ENCODE measurements at regions not wholly inside any gene's neighbourhood (a gene's known extent, or its start where the extent isn't known, plus 50 kb on each side); places are given as distances from the start of the nearest gene placed in this dataset.
A peak's percentile ranks its signal among the peaks of the same experiment; 100 is the strongest.
"Not testable (repeated sequence)": the region's sequence is repeated elsewhere in the genome, so short reads cannot be mapped to it uniquely, and the experiment has no call there.

DNA sequence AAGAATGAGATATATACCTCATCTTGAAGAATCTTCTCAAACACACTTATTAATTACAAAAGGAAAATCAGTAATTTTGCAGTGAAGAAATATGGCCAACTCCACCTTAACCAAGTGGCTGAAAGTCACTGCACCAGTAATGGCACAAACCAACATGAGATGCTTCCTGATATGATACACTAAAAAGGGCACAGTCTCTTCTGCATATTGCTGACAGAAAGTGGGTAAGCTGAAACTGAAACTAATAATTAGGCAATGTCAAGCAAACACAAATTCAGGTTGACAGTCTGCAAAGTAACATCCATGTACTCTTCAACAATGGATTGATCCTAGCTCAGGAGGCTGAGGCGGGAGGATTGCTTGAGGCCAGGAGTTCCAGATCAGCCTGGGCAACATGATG is 56.1 kb downstream of the ZNF22 start:
- DNase-seq = not testable (repeated sequence)

DNA sequence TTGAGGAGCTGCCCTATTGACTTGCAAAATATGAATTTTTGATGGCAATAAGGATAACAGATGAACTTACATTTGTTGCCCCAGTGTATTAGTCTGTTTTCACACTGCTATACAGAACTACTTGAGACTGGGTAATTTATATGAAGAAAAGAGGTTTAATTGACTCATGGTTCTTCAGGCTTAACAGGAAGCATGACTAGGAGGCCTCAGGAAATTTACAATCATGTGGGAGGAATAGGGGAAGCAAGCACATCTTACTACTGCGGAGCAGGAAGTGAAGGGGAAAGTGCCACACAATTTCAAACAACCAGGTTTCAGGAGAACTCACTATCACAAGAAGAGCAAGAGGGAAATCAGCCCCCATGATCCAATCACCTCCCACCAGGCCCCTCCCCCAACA is 57.9 kb downstream of the ZNF22 start:
- DNase-seq = peak in 1 of 2 donors; percentile 22

DNA sequence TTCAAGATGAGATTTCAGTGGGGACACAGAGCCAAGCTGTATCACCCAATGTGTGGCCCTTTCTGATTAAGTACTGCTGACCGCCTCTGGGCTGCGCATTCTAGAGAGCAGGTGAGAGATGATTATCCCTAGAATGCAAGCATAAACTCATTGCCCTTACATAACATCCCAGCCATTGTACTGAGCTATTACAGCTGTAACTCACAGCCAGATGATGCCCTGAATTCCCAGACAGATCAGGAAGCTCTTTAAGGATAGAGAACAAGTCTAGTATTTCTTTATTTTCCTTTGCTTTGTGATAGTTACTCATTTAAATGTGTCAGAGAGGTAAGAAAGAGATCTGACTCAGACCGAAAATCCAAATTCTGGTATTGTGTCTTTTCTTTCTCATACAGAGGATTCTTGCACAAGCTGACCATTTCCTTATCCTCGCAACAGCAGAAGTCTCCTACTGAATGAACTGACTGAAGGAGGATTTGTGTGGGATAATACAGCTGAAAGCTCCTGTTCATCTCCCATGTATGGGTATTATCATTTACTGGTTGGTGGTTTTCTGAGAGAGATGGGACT is 58.4 kb downstream of the ZNF22 start:
- no peak for DNase-seq

DNA sequence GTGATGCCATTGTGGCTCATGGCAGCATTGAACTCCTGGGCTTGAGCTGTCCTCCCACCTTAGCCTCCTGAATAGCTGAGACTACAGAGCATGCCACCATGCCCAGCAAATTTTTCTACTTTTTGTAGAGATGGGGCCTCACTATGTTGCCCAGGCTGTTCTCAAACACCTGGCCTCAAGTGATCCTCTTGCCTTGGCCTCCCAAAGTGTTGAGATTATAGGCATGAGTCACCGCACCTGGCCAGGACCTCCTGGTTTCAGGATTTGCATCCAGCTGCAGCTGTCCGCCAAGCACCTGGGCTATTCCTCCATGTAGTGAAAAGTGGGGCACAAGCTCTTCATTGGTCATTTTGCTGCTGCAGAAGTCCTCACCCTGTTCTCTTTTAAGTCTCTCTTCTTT is 58.9 kb downstream of the ZNF22 start:
- no peak for DNase-seq

DNA sequence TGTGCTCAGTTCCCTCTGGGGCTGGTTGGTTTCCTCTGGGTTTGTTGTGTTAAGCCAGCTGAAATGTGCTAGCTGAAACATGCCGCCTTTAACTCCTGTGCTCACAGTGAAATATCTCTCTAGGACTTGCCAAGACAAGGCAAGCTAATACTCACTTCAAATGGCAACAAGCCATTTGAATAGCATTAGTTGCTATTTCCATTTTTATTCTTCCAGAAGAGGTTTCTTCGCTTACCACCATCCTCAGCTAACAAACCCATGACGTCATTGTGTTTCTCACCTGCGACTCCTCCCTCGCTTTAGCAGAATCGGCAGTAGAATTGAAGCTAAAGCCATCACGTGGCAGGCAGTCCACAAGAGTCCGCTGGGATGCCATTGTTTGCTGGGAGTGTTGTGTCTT is 61.3 kb downstream of the ZNF22 start:
- no peak for DNase-seq

DNA sequence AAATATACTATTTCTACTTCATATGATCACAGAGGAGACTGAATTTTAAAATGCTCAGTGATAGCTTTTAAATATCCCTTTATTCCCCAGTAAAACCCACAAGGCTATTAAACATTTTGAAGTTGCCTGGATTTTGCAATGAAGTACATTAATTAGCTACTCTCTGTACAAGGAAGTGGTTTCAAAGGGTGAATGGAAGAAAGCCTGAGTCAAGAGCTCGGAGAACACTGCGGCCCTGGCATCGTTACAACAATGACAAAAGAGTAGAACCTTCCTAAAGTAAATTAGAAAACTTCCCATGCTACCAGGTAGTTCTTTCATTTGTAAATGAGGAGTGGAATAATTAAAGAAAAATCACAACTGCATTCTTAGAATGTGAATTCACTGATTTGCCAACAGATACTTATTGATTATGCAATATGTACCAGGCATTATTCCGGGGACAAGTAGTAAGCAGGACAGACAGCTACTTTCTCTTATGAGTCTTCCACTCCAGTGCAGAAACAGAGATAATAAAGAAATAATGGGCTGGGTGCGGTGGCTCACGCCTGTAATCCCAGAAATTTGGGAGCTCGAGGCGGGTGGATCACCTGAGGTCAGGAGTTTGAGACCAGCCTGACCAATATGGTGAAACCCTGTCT is 63.0 kb downstream of the ZNF22 start:
- DNase-seq = no peak

DNA sequence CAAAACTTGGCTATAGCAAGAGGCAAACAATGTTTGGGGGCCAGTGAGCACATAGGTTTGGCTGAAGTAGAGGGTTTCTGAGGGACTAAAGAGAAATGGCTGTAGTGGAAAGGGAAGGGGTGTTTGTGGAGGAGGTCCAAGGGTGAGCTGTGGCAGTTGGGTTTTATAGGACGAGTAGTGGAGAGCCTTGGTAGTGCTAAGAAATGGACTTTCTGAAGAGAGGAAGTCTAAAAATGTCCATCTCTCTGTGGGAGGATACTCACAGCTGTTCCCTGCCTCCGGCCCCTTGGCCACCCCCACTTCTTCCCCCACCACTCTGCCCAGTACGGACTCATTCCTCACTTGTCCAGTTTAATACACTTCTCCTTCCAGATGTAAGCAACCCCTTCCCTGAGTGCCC is 64.3 kb downstream of the ZNF22 start:
- no peak for DNase-seq

DNA sequence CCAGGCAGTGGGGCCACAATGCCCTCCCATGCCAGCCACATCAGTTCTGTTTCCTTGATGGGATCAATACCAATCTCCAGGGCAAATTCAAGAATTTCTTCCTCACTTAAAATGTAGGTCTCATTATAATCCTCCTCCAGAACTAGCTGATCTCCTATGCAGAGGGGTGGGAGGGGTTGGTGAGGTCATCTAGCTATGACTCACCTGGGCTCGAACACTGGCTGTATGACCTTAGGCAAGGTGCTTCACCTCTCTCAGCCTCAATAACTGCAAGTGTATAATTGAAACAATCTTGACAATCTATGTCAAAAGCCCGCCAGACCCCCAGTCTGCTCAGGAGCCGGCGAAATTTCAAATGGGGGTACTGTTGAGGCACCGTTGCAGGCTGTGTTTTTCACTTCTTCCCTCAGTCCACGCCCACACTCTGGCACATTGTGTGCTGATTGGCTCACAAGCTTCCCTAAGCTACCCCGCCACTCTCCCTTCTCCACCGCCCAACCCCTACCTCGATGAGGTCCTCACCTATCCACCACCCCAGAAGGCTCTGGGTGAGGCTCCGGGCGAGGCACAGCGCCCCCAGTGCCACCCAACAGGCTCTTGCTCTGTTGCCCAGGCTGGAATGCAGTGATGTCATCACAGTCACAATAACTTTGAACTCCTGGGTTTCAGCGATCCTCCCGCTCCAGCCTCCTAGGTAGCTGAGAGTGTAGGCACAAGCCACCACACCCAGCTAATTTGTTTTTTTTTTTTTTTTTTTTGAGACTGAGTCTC is 70.5 kb downstream of the ZNF22 start:
- no peak for DNase-seq

DNA sequence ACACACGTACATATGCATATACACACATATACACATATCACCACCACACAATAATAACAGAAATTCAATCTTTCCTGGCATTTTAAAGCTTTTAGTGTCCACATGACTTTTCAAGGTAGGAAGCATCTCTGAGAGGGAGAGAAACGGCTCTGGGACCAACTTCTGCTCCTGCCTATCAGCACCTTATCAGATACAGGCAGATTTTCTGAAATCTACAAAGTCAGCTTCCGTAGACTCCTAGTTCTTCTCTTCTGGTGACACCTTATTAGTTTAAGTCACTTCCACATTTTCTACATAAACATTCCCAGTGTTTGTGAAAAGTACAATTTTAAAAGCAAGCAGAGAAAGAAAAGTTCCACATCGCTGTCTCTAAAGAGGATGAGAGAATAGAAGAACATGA is 74.5 kb downstream of the ZNF22 start:
- no peak for DNase-seq

DNA sequence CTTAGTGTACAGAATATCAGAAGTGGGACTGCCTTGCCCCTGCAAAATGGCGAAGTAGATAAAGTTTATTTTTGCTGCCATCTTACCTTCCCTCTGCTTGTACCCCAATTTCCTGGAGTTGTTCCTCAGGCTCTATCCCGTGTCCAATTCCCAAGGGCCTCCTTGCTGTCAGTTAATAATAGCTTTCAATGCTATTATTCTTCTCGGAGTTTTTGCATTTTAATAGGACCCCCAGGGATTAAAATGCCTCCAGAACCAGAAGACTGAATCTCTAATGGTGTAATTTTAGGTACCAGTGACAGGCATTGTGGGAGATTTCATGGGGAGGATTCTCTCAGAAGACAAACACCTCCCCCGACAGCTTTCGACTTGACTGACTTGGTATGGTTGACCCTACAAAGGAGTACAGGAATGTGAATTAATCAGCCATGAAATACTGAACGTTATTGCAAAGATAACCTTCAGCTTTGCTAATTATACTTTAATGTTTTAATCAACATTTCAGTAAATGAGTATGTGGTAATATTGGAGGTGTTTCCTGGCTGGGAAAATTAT is 75.2 kb downstream of the ZNF22 start:
- no peak for DNase-seq

DNA sequence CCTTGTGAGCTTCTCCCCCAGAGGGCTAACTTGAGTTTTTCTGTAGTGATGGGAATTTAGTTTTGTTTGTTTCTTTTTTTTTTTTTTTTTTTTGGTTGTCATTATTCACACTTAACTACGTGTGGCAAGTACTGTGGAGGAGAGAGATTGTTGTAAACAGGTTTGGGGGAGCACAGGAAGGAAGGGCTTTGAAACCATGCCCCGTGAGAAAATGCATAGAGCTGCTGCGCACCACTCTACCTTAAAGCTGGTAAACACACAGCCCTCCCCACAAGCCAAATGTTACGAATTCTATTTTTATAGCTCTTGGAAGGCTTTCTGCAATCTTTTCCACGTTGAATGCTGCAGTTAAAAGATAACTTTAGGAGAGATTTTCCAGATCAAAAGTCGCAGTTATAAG is 76.2 kb downstream of the ZNF22 start:
- no peak for DNase-seq

DNA sequence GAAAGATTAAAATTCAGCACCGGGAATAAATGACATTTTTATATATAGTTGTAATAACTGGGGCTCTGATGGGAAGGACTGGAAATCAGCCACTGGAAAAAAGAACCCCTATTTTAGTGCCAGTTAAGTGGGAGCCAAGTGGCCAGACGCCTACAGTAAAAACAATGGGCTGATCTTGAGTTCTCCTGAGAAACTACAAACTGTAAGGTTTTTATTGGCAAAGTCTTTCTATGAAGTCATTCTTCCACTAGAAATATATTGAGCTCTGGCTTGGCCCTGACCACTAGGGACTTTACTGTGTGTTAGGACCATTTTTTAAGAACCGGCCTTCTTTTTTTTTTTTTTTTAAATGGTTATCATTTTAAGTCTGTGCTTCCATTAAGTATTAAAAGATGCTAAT is 79.6 kb downstream of the ZNF22 start:
- DNase-seq = no peak

DNA sequence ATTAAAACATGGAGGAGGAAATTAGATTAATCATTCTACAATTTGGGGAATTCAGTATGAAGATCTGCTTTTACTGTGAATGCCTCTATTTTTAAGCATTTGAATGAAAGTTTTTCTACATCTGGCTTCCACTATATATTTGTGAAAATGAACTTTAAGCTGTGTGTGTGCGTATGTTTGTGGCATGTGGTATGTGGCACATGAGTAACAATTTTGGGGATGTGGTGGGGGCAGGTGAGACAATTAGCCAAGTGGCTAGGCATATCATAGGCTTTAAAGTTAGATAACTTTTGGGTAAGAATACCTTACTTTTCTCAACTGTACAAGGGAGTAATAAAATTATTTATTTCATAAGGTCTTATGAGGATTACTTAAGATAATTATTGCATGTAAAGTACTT is 81.5 kb downstream of the ZNF22 start:
- DNase-seq = no peak

DNA sequence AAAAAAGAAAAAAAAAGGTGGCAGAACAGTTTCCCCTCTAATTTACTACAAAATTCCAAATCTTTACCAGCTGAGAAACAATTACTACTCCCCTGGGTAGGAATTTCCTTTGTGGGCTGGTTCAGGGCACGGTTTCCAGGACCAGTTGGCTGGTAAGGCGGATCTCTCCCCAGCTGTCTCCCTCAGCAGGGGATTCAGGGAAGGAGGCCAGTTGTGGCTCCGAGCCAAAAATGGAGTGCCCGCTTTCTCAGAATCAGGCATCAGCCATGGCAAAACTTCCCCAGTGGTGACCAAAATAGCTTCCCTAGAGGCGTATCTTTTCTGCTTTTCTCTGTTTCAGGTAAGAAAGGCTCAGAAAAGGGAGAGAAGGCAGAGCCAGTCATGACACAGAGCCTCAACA is 91.2 kb downstream of the ZNF22 start:
- no peak for DNase-seq

DNA sequence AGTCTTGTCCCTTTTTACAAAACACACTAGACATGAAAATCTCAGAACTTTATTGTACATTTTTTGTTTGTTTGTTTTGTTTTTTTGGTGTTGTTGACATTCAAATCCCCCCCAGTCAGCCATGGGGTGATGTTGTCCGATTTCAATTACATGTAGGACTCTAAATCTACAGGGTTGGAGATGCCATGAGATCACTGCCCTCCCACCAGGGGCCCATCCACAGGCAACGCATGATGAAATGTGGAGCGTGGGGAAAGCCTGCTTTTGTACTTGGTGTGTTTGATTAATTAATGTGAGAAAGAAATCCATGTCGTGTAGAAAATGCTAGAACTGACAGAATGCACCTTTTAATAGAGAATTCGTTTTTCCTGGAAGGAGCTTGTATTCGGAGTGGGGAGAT is 93.2 kb downstream of the ZNF22 start:
- no peak for DNase-seq

DNA sequence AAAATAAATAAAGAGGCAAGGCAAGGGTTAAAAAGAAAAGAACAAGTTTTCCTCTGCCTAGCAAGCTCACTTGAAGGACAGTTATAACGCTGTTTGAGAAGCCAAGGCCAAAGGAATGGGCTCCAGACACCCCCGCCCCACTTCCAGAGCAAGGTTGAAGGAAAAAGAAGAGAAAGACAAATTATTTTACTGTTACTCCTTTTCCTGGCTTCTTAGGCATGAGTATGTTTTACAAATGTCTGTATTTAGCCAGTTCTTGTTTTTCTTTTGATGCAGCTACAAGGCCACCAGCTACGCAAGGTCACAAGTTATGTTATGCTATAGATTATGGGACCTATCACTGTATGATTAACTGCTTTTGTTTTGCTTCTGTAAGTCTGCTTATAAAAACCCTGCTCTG is 94.6 kb downstream of the ZNF22 start:
- DNase-seq = no peak

DNA sequence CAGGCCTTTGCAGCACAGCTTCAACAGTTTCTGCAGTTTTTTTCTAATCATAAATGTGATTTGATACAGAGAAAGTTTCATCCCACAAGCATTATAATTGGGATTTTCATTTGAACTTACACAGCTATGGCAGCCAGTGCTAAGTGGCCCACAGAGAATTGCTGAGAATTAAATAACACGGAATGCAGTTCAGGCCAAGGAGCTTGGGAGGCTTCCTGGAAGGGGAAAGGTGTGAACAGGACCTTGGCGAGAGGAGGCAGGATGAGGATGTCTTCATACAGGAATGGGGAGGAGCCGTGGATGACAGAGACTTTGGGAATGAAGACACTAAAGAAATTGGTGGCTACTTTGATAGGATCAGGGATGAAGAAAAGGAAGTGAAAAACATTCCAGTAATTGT is 95.3 kb downstream of the ZNF22 start:
- no peak for DNase-seq

DNA sequence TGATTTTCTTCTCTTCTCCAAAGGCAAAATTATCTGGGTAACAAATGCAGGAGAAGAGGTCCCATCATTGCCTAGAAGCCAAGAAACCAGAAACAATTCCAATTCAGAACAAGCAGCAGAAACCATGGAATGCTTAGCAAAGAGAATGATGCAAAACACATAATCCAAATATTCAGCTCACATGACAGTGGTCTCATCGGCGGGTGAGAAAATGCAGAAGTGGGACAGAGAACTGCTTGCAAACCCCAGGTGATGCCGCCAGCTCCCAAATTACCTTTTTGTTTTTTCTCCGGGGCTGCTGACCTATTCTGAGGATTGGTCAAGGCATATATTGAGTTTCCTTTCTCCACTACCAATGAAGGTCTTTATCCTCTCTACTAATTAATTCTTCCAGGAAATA is 99.7 kb downstream of the ZNF22 start:
- no peak for DNase-seq

DNA sequence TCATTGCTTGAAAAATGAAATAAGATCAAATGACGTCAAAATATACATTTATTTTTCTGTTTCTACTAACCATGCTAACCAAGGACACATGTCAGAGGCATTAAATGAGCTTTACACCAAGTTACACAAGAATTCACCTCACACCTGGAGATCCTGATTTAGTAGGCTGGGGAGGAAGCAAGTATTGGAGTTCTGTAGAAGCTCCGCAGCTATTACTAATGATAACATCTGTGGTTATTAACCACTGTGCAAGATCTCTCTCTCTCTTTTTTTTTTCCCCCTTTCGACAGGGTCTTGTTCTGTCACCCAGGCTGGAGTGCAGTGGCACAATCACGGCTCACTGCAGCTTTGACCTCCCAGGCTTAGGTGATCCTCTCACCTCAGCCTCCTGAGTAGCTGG is 104.0 kb downstream of the ZNF22 start:
- DNase-seq = no peak

DNA sequence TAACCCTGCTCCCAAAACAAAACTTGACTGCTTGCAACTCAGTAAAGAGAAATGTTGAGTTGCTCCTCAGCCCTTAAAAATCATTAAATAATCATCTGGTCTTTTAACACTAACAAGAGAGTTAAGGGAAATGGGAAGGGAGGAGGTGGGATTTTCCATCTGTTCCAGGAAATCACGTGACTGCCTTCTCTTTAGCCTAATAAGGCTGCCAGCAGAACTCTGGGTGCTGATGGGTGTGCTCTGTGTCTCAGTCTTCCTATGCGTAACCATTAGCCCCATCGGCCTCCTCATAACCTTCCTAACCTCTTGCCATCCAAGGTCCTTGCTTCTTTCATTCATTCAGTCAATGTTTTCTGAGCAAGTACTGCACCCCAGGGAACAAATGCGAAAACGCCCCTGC is 104.6 kb downstream of the ZNF22 start:
- not testable (repeated sequence) for DNase-seq

DNA sequence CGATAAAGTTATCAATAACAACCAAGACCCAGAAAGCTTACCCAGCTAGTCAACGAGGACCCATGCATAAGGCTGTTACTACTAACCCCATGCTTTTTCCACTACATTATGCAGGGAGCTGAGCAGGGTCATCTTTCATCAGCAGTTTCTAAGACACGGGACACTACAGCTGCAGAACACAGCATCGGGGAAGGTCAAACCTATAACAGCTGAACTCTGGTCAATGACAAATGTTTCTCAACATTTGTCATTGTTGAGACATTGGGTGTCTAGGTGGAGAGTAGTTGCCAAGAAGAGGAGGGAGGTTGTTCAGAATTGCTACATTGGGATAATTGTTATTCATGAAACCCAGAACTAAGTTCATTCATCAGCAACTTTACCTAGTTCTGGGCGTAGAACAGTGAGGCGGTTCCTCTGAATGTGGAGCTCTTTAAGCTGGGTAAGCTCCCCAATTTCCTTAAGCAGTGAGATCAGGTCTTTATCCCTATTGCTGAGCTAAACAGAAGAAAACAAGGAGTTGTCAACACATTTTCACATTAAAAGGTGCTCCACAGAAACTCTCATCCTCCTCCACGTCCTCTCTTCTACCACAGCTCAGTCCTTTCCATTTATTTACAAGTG is 105.6 kb downstream of the ZNF22 start:
- no peak for DNase-seq

DNA sequence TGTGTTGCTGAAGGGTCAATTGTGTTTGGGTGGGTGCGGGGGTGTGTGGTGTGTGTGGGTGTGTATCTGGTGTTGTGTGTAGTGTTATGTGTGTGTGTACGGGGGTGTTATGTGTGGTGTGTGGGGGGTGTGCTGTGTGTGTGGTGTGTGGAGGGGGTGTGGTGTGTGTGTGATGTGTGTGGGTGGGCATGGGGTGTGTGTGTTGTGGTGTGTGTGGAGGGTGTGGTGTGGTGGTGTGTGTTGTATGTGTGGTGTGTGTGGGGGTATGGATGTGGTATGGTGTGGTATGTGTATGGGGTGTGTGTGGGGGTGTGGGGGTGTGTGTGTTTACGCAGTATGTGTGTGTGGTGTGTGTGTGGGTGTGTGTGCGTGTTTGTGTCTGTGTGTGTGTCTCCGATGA is 110.8 kb downstream of the ZNF22 start:
- DNase-seq = no peak

DNA sequence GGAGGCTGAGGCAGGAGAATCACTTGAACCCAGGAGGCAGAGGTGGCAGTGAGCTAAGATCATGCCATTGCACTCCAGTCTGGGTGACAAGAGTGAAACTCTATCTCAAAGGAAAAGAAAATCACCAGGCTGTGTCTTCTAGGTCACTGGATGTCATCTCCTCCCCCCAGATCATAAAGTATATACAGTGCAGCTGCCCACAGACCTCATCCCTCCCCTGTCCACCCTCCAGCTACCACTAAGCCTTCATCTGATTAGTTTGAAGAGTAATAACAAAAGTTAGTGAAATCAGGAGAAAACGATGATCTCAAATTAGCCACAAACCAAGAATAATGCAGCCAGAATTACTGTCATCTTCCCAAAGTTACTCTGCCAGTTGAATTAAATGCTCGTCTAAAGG is 117.2 kb downstream of the ZNF22 start:
- DNase-seq = not testable (repeated sequence)

DNA sequence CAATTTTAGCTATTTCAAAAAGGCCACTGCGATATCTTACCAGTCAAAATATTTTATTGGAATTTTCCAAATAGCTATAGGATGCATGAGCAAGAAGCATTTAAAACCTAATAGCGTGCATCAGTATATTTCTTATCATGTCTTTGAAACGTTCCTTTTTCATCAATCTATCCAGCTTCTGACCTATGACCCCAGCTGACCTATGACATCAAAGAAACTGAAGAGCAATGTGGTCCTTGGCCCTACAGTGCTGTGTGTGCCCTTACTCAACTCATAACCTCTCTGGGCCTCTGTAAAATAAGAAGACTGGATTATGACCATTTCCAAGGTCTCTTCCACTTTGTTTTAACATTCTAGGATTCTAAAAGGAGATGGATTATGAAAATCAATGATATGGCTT is 118.2 kb downstream of the ZNF22 start:
- DNase-seq = no peak

Measured in bone marrow (tissue), 2 donors.